Left ventricle myocardium inferior (tissue), 1 donor: ENCODE measurements at regions not wholly inside any gene's neighbourhood (a gene's known extent, or its start where the extent isn't known, plus 50 kb on each side); places are given as distances from the start of the nearest gene placed in this dataset.
A peak's percentile ranks its signal among the peaks of the same experiment; 100 is the strongest.

Experiments
- DNase-seq: peaks from one replicate; pipeline ENCODE4 v3.0.0-alpha.2; 2020
- H3K27ac ChIP-seq: fragments of 200-600 bp; replicated peaks from 2 replicates; pipeline ENCODE4 v1.8.0; 2021
- H3K27me3 ChIP-seq: fragments of 200-600 bp; 2 replicates; pipeline ENCODE4 v1.8.0; 2021; ENCODE audit warnings: low read depth
- H3K36me3 ChIP-seq: fragments of 200-600 bp; 2 replicates; pipeline ENCODE4 v1.8.0; 2021
- H3K4me1 ChIP-seq: fragments of 200-600 bp; 2 replicates; pipeline ENCODE4 v1.8.0; 2021
- H3K4me3 ChIP-seq: fragments of 200-600 bp; 2 replicates; pipeline ENCODE4 v1.8.0; 2021; ENCODE audit warnings: mild to moderate bottlenecking, moderate library complexity
- H3K9me3 ChIP-seq: fragments of 200-600 bp; replicated peaks from 2 replicates; pipeline ENCODE4 v1.8.0; 2021
- CTCF ChIP-seq: fragments of 200-600 bp; IDR thresholded peaks from 2 replicates; pipeline ENCODE4 v1.8.0; 2021; ENCODE audit warnings: antibody characterized with exemption, mild to moderate bottlenecking, borderline replicate concordance
- intact Hi-C: fragments of 100-400 bp; cut with micrococcal nuclease; formaldehyde crosslinking; loops from one replicate; pipeline ENCODE4 v1.11.0; 2022
- donor health status: DM: no; HTN: yes; CAD: no; lungs with severe emphysema.

GRCh38 chr10:94133239-94133638 is 139.5 kb downstream of the PLCE1 start:
- intact Hi-C loops, result no loop called here
- TF ChIP-seq CTCF, result no peak
- Histone ChIP-seq H3K4me3 (no peak overlapping the region), H3K27ac (peak overlapping the region; percentile 70), H3K9me3 (no peaks in the 10 kb centered on the region), H3K36me3 (no peaks in the 10 kb centered on the region), H3K4me1 (peaks cover 52% of the 10 kb centered on the region), H3K27me3 (no peaks in the 10 kb centered on the region)
- DNase-seq, result peak; percentile 81

GRCh38 chr10:94137747-94138146 is 144.0 kb downstream of the PLCE1 start:
- Histone ChIP-seq H3K27ac (no peak overlapping the region), H3K9me3 (no peaks in the 10 kb centered on the region)
- intact Hi-C loops, result no loop called here

DNA sequence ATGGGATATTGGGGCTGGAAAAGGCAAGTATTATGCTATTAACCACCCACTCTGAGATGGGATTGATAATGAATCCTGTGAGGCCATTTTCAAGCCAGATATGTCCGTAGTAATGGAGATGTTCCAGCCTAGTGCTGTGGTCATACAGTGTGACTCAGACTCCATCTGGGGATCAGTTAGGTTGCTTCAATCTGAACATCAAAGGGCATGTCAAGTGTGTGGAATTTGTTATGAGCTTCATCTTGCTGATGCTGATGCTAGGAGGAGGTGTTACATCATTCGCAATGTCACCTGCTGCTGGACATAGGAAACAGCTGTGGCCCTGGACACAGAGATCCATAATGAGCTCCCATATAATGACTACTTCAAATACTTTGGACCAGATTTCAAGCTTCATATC is 144.7 kb downstream of the PLCE1 start:
- Histone ChIP-seq H3K36me3 (no peaks in the 10 kb centered on the region), H3K27me3 (no peaks in the 10 kb centered on the region), H3K27ac (no peak overlapping the region), H3K9me3 (no peaks in the 10 kb centered on the region), H3K4me1 (peaks cover 12% of the 10 kb centered on the region), H3K4me3 (no peak overlapping the region)
- no peak for DNase-seq
- intact Hi-C loops, result no loop called here
- TF ChIP-seq CTCF, result no peak

More at GRCh38 chr10:94137747-94138146, 144.0 kb downstream of the PLCE1 start:
- no peak overlapping the region for H3K4me3 ChIP-seq
- H3K27me3 ChIP-seq, result no peaks in the 10 kb centered on the region
- no peak for DNase-seq
- H3K4me1 ChIP-seq, result peaks cover 18% of the 10 kb centered on the region
- TF ChIP-seq CTCF, result no peak
- H3K36me3 ChIP-seq, result no peaks in the 10 kb centered on the region

DNA sequence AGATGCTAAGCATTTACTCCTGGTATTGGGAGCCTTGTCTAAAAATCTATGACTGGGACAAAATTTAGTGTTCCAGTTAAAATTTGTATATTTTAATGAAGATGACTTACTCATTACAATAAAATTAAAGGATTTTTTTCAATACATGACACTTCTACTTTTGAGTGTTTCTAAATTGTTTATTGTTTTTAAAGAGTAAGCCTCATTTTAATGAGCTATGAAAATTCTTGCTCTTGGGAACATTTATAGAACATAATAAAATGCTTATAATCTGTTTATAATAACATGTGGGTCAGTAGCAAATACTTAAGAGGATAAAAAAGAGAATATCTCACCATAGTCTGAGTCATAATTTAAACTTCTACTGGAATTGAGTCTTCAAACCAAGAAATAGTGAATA is 149.5 kb downstream of the PLCE1 start:
- Histone ChIP-seq H3K9me3 (peaks cover 10% of the 10 kb centered on the region), H3K27me3 (no peaks in the 10 kb centered on the region), H3K36me3 (no peaks in the 10 kb centered on the region), H3K4me3 (no peak overlapping the region), H3K27ac (no peak overlapping the region), H3K4me1 (peaks cover 6% of the 10 kb centered on the region)
- intact Hi-C loops, result no loop called here
- no peak for DNase-seq
- TF ChIP-seq CTCF, result no peak

DNA sequence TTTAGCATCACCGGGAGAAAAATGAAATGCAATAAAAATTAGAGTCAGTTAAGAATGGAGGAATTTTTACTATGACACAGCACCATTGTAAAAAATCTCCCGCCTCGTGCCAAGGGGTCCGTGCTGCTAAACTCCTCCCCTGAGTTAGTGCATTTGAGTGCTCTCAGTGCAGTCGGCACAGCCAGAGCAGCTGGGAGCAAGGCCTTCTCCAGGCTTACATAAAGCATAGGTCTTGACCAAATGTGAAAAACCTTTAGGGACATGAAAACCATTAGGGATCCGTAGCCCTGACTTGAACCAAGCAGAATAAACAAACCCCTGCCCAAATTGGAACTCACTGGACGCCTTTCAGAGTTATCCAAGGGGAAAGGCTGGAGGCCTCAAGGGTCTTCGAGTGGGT is 152.6 kb downstream of the PLCE1 start:
- TF ChIP-seq CTCF, result no peak
- peak overlapping the region; percentile 31 for H3K27ac ChIP-seq
- no peak for DNase-seq
- no peaks in the 10 kb centered on the region for H3K27me3 ChIP-seq
- intact Hi-C loops, result no loop called here
- H3K36me3 ChIP-seq, result no peaks in the 10 kb centered on the region
- H3K4me1 ChIP-seq, result peaks cover 3% of the 10 kb centered on the region
- peaks cover 10% of the 10 kb centered on the region for H3K9me3 ChIP-seq
- H3K4me3 ChIP-seq, result no peak overlapping the region

DNA sequence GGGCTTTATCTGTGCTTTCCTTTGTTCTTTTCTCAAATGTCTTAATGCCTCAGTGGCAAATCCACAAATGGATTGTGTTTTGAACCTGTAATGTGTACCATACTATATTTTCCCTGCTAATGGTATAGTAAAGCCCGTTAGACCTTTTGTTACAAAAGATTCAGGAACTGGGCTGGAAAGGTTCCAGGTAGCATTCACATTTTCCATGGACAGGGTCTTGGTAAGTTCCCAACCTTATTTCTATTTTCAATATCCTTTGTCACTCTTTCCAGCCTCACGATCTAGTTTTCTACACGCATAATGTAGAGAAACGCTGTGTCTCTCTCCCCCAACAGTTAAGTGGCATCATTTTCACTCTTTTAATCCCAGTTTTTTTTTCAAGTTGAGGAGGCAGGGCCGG is 153.0 kb downstream of the PLCE1 start:
- H3K27me3 ChIP-seq, result no peaks in the 10 kb centered on the region
- no peak for DNase-seq
- intact Hi-C loops, result no loop called here
- peak overlapping the region; percentile 31 for H3K27ac ChIP-seq
- peaks cover 3% of the 10 kb centered on the region for H3K4me1 ChIP-seq
- no peak for TF ChIP-seq CTCF
- peaks cover 10% of the 10 kb centered on the region for H3K9me3 ChIP-seq
- no peaks in the 10 kb centered on the region for H3K36me3 ChIP-seq
- H3K4me3 ChIP-seq, result no peak overlapping the region
